HCT116 (cell line): ENCODE measurements at regions not wholly inside any gene's neighbourhood (a gene's known extent, or its start where the extent isn't known, plus 50 kb on each side); places are given as distances from the start of the nearest gene placed in this dataset.

ENCODE experiments used
- ATAC-seq: fragments of 200-7000 bp; cut with Tn5 transposase; 2 replicates; pipeline ENCODE4 v1.9.1; 2020; ENCODE audit warnings: mild to moderate bottlenecking, moderate library complexity
- BruUV-seq: library from RNA; stranded (reverse); fragments of 400-500 nt; replicated peaks from 2 replicates; lab custom pipeline; 2021; lab: Mats Ljungman, UMichigan
- CTCF ChIA-PET: fragments of 300-600 bp; sonication (Branson Sonifier 250); formaldehyde crosslinking; loops from one replicate; lab custom pipeline; 2021; ENCODE audit warnings: antibody characterized with exemption; lab: Charles Lee
- POLR2A ChIA-PET: fragments of 300-600, 350-600 bp; sonication (Branson Sonifier 250); formaldehyde crosslinking; loops from one replicate; lab custom pipeline; 2021; ENCODE audit warnings: antibody characterized with exemption; lab: Charles Lee
- RAD21 ChIA-PET, 2 experiments: fragments of 300-600 bp; sonication (Branson Sonifier 250); formaldehyde crosslinking; loops; one replicate each; lab custom pipeline; 2023; ENCODE audit warnings: low total read pairs in 2 of 2; ENCODE audit not compliant: uncharacterized antibody in 2 of 2, unreplicated experiment in 2 of 2, low non-redundant PET in 1 of 2; lab: Charles Lee
- DNase-seq: peaks from one replicate; pipeline ENCODE4 v3.0.0-alpha.2; 2010; ENCODE audit warnings: low read depth, low spot score
- H2AFZ ChIP-seq: fragments of 200-600 bp; shearing (Covaris generic), sonication (generic); 2 replicates; pipeline ENCODE4 v1.6.1; 2017; ENCODE audit warnings: low read depth, mixed run types, mixed read lengths, antibody characterized with exemption, low read length; ENCODE audit not compliant: poor library complexity, severe bottlenecking
- H3K27ac ChIP-seq: 2 replicates; pipeline ENCODE4 v1.5.1; 2012; ENCODE audit warnings: low read depth, low read length
- H3K27me3 ChIP-seq: fragments of 200-600 bp; sonication (generic); 2 replicates; pipeline ENCODE4 v1.6.1; 2016; ENCODE audit warnings: mixed run types, low read length, mixed read lengths; ENCODE audit not compliant: insufficient read depth
- H3K36me3 ChIP-seq, 2 experiments: fragments of 200-500 bp in 1 of 2; fragments of 200-600 bp in 1 of 2; sonication (Bioruptor generic) in 1 of 2; sonication (generic) in 1 of 2; 2 replicates each; pipeline versions ENCODE4 v1.5.1 to v1.6.1; 2014 to 2016; ENCODE audit warnings: low read length in 2 of 2, inconsistent platforms in 1 of 2, mixed read lengths in 1 of 2, mixed run types in 1 of 2; ENCODE audit not compliant: insufficient read depth in 2 of 2, control insufficient read depth in 1 of 2
- H3K4me1 ChIP-seq, 2 experiments: fragments of 200-600 bp in 1 of 2; sonication (generic) in 1 of 2; 2 replicates each; pipeline versions ENCODE4 v1.5.1 to v1.6.1; 2012 to 2017; ENCODE audit warnings: low read length in 2 of 2, inconsistent platforms in 1 of 2, mild to moderate bottlenecking in 1 of 2, mixed read lengths in 1 of 2, mixed run types in 1 of 2, moderate library complexity in 1 of 2; ENCODE audit not compliant: insufficient read depth in 2 of 2, control insufficient read depth in 1 of 2
- H3K4me2 ChIP-seq: fragments of 200-600 bp; sonication (generic); 2 replicates; pipeline ENCODE4 v1.6.1; 2017; ENCODE audit warnings: mixed run types, low read length, mixed read lengths
- H3K4me3 ChIP-seq, 2 experiments: fragments of 200-600 bp in 1 of 2; sonication (generic) in 1 of 2; replicated peaks in 1 of 2; 2 replicates each; pipeline ENCODE4 v1.5.1; 2011 to 2016; ENCODE audit warnings: low read length in 2 of 2, control low read depth in 1 of 2, low read depth in 1 of 2, mild to moderate bottlenecking in 1 of 2, mixed read lengths in 1 of 2, mixed run types in 1 of 2
- H3K79me2 ChIP-seq: fragments of 200-600 bp; sonication (generic); 2 replicates; pipeline ENCODE4 v1.6.1; 2017; ENCODE audit warnings: mild to moderate bottlenecking, mixed run types, low read length, moderate library complexity, mixed read lengths; ENCODE audit not compliant: insufficient read depth
- H3K9ac ChIP-seq: fragments of 200-600 bp; sonication (generic); 2 replicates; pipeline ENCODE4 v1.6.1; 2016; ENCODE audit warnings: low read length, mixed read lengths
- H3K9me2 ChIP-seq: fragments of 200-600 bp; sonication (generic), shearing (Covaris generic); 2 replicates; pipeline ENCODE4 v1.6.1; 2017; ENCODE audit warnings: mixed run types, mild to moderate bottlenecking, moderate library complexity; ENCODE audit not compliant: insufficient read depth
- H3K9me3 ChIP-seq, 2 experiments: fragments of 200-500 bp in 1 of 2; fragments of 200-600 bp in 1 of 2; sonication (Bioruptor generic) in 1 of 2; sonication (generic) in 1 of 2; 2 replicates each; pipeline ENCODE4 v1.6.1; 2014 to 2017; ENCODE audit warnings: low read length in 2 of 2, mixed read lengths in 2 of 2, inconsistent platforms in 1 of 2, low read depth in 1 of 2, mild to moderate bottlenecking in 1 of 2, mixed run types in 1 of 2, moderate library complexity in 1 of 2; ENCODE audit not compliant: control insufficient read depth in 1 of 2, insufficient read depth in 1 of 2
- H4K20me1 ChIP-seq: fragments of 200-600 bp; sonication (generic), shearing (Covaris generic); 2 replicates; pipeline ENCODE4 v1.6.1; 2017; ENCODE audit warnings: mixed run types, mild to moderate bottlenecking, moderate library complexity; ENCODE audit not compliant: insufficient read depth
- CBX3 ChIP-seq: IDR thresholded peaks from 2 replicates; pipeline ENCODE4 v1.6.1; 2012; ENCODE audit warnings: low read depth
- EGR1 ChIP-seq: IDR thresholded peaks from 2 replicates; pipeline ENCODE4 v1.6.1; 2012; ENCODE audit warnings: low read depth
- EZH2 ChIP-seq: fragments of 200-600 bp; sonication (generic); IDR thresholded peaks from 2 replicates; pipeline ENCODE4 v1.6.1; 2017; ENCODE audit warnings: antibody characterized with exemption, mixed run types
- FOSL1 ChIP-seq: IDR thresholded peaks from 2 replicates; pipeline ENCODE4 v1.6.1; 2012; ENCODE audit warnings: low read depth
- SP1 ChIP-seq: IDR thresholded peaks from 2 replicates; pipeline ENCODE4 v1.6.1; 2012; ENCODE audit warnings: low read depth
- SRF ChIP-seq: IDR thresholded peaks from 2 replicates; pipeline ENCODE4 v1.6.1; 2012; ENCODE audit warnings: low read depth
- TCF7L2 ChIP-seq: IDR thresholded peaks from 2 replicates; pipeline ENCODE4 v1.7.0; 2011; ENCODE audit warnings: borderline replicate concordance, inconsistent platforms; ENCODE audit not compliant: insufficient read depth, insufficient read length; ENCODE audit errors: extremely low read depth
- YY1 ChIP-seq: IDR thresholded peaks from 2 replicates; pipeline ENCODE4 v1.6.1; 2011; ENCODE audit warnings: low read length, low read depth, moderate library complexity, mild to moderate bottlenecking; ENCODE audit not compliant: insufficient replicate concordance; ENCODE audit errors: extremely low read depth
- ZNF274 ChIP-seq: fragments of 200-500 bp; sonication (Bioruptor generic); IDR thresholded peaks from 2 replicates; pipeline ENCODE4 v1.6.1; 2014; ENCODE audit warnings: mild to moderate bottlenecking, low read depth, low read length, inconsistent platforms
- intact Hi-C: fragments of 100-400 bp; cut with micrococcal nuclease; formaldehyde crosslinking; loops from 2 replicates; pipeline ENCODE4 v1.10.0; 2022
- TF ChIP-seq, protein P1 (sequence below), 3 experiments: fragments of 200-600 bp in 1 of 3; sonication (generic) in 1 of 3; IDR thresholded peaks in 2 of 3; conservative IDR thresholded peaks in 1 of 3; 2 replicates each; pipeline ENCODE4 v1.5.1; 2012 to 2017; ENCODE audit warnings: low read depth in 2 of 3, low read length in 2 of 3, antibody characterized with exemption in 1 of 3, borderline replicate concordance in 1 of 3, control low read depth in 1 of 3, mild to moderate bottlenecking in 1 of 3, mixed read lengths in 1 of 3, mixed run types in 1 of 3, moderate library complexity in 1 of 3; ENCODE audit not compliant: insufficient read depth in 1 of 3
- TF ChIP-seq, protein P2 (sequence below): IDR thresholded peaks from 2 replicates; pipeline ENCODE4 v1.6.1; 2012; ENCODE audit warnings: low read depth
- TF ChIP-seq, protein P3 (sequence below): IDR thresholded peaks from 2 replicates; pipeline ENCODE4 v1.6.1; 2012

DNA sequence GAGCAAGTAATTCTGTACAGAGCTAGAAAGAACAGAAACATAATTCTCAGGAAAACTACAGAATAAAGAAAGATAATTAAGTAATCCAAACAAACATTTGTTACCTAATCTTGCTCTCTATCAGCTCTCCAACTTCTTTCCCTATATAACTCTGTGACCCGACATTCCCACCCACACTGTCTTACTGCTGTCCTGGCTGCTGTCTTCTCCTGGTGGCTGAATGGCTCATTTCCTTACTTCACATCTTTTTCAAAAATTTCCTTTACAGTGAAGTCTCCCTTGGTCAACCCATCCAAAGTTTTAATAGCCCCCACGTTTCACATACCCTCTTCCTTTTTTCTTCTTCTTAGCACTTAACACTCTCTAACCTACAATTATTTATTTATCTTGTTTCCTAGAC is 64.0 kb downstream of the HYCC1 start:
- DNase-seq, result no peak
- intact Hi-C loops, result no loop called here
- ATAC-seq, result no peak
- H4K20me1 ChIP-seq, result no peaks in the 10 kb centered on the region
- no TSS peak for BruUV-seq
- ChIA-PET CTCF (no interaction called here), RAD21 (no interaction called here), POLR2A (no interaction called here)
- no peaks in the 10 kb centered on the region for H3K4me1 ChIP-seq
- no peak overlapping the region for H3K4me3 ChIP-seq
- H3K4me2 ChIP-seq, result no peak overlapping the region
- no peak overlapping the region for H3K9ac ChIP-seq
- no peak overlapping the region for H3K27ac ChIP-seq
- no peaks in the 10 kb centered on the region for H3K9me3 ChIP-seq
- no peaks in the 10 kb centered on the region for H3K9me2 ChIP-seq
- H2AFZ ChIP-seq, result no peak overlapping the region
- H3K27me3 ChIP-seq, result no peaks in the 10 kb centered on the region
- no peaks in the 10 kb centered on the region for H3K36me3 ChIP-seq
- TF ChIP-seq, protein P1, sequence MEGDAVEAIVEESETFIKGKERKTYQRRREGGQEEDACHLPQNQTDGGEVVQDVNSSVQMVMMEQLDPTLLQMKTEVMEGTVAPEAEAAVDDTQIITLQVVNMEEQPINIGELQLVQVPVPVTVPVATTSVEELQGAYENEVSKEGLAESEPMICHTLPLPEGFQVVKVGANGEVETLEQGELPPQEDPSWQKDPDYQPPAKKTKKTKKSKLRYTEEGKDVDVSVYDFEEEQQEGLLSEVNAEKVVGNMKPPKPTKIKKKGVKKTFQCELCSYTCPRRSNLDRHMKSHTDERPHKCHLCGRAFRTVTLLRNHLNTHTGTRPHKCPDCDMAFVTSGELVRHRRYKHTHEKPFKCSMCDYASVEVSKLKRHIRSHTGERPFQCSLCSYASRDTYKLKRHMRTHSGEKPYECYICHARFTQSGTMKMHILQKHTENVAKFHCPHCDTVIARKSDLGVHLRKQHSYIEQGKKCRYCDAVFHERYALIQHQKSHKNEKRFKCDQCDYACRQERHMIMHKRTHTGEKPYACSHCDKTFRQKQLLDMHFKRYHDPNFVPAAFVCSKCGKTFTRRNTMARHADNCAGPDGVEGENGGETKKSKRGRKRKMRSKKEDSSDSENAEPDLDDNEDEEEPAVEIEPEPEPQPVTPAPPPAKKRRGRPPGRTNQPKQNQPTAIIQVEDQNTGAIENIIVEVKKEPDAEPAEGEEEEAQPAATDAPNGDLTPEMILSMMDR (IDR thresholded peaks at IDR 0.05 in 2 of 3, conservative IDR thresholded peaks at IDR 0.05 in 1 of 3; ENCODE audit: borderline replicate concordance in 1 of 3, insufficient read depth in 1 of 3, low read depth in 2 of 3, low read length in 2 of 3), result no peak
- TF ChIP-seq YY1 (no peak), FOSL1 (no peak), EZH2 (no peak), SRF (no peak), EGR1 (no peak), TCF7L2 (no peak), SP1 (no peak), CBX3 (no peak), ZNF274 (no peak)
- TF ChIP-seq, protein P2, sequence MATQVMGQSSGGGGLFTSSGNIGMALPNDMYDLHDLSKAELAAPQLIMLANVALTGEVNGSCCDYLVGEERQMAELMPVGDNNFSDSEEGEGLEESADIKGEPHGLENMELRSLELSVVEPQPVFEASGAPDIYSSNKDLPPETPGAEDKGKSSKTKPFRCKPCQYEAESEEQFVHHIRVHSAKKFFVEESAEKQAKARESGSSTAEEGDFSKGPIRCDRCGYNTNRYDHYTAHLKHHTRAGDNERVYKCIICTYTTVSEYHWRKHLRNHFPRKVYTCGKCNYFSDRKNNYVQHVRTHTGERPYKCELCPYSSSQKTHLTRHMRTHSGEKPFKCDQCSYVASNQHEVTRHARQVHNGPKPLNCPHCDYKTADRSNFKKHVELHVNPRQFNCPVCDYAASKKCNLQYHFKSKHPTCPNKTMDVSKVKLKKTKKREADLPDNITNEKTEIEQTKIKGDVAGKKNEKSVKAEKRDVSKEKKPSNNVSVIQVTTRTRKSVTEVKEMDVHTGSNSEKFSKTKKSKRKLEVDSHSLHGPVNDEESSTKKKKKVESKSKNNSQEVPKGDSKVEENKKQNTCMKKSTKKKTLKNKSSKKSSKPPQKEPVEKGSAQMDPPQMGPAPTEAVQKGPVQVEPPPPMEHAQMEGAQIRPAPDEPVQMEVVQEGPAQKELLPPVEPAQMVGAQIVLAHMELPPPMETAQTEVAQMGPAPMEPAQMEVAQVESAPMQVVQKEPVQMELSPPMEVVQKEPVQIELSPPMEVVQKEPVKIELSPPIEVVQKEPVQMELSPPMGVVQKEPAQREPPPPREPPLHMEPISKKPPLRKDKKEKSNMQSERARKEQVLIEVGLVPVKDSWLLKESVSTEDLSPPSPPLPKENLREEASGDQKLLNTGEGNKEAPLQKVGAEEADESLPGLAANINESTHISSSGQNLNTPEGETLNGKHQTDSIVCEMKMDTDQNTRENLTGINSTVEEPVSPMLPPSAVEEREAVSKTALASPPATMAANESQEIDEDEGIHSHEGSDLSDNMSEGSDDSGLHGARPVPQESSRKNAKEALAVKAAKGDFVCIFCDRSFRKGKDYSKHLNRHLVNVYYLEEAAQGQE, result no peak
- TF ChIP-seq, protein P3, sequence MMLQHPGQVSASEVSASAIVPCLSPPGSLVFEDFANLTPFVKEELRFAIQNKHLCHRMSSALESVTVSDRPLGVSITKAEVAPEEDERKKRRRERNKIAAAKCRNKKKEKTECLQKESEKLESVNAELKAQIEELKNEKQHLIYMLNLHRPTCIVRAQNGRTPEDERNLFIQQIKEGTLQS, result no peak
- TF ChIP-seq, all 23 proteins: peak for 0
- no peaks in the 10 kb centered on the region for H3K79me2 ChIP-seq
